ENCODE measurements at regions not wholly inside any gene's neighbourhood (a gene's known extent, or its start where the extent isn't known, plus 50 kb on each side); places are given as distances from the start of the nearest gene placed in this dataset.

GRCh38 chr4:33470805-33471204 lies 2750.6 kb downstream of the PCDH7 start:
- H2AFZ ChIP-seq (ENCODE audit: low read length) = no peak overlapping the region
- H2BK120ac ChIP-seq (replicated peaks; ENCODE audit: low read depth, low read length) = no peak overlapping the region
- H3K4me2 ChIP-seq (ENCODE audit: insufficient read depth in 1 of 2, low read depth in 2 of 2, low read length in 2 of 2) = no peak overlapping the region
- H3K27ac ChIP-seq (ENCODE audit: low read depth, low read length) = no peak overlapping the region
- H3K36me3 ChIP-seq (ENCODE audit: control insufficient read depth in 2 of 4, insufficient read depth in 4 of 4, low read length in 3 of 4) = no peaks in the 10 kb centered on the region; a peak in 1 of 8 replicates
- no peak overlapping the region for H3K18ac ChIP-seq (ENCODE audit: extremely low read depth, low read length)
- peaks cover 3 to 8% of the 10 kb centered on the region in 2 experiments; a peak in 1 of 4 replicates for H3K9me3 ChIP-seq (ENCODE audit: insufficient read depth in 2 of 2, low read depth in 1 of 2, low read length in 1 of 2)
- H4K5ac ChIP-seq (ENCODE audit: insufficient read length, low read depth, low read length) = no peak overlapping the region
- H3K9ac ChIP-seq (replicated peaks in 1 of 4; ENCODE audit: extremely low read depth in 1 of 4, low read depth in 3 of 4, low read length in 3 of 4) = no peak overlapping the region
- no peak overlapping the region; the same call in 1 of the 2 replicates for H4K8ac ChIP-seq (ENCODE audit: extremely low read depth, insufficient read depth, low read length)
- H2BK15ac ChIP-seq (ENCODE audit: low read length) = no peak overlapping the region
- FAIRE-seq (no peak), DNase-seq (ENCODE audit: low read depth in 1 of 2, low spot score in 2 of 2) (no peak)
- H2BK12ac ChIP-seq (ENCODE audit: low read depth, low read length) = no peak overlapping the region
- H3K56ac ChIP-seq (replicated peaks; ENCODE audit: insufficient read length, low read depth, low read length) = no peak overlapping the region
- H2BK20ac ChIP-seq (ENCODE audit: low read length) = no peak overlapping the region
- no peak overlapping the region for H3K23ac ChIP-seq (ENCODE audit: insufficient read length)
- H3K27me3 ChIP-seq (replicated peaks in 1 of 4; ENCODE audit: control insufficient read depth in 3 of 4, extremely low read depth in 1 of 4, insufficient read depth in 3 of 4, low read length in 3 of 4) = no peaks in the 10 kb centered on the region
- no peaks in the 10 kb centered on the region for H4K20me1 ChIP-seq (replicated peaks in 1 of 2; ENCODE audit: control insufficient read depth in 1 of 2, insufficient read depth in 2 of 2, low read length in 2 of 2)
- H3K23me2 ChIP-seq (ENCODE audit: low read depth, low read length) = no peaks in the 10 kb centered on the region
- no peak overlapping the region for H2BK5ac ChIP-seq (ENCODE audit: low read depth, low read length)
- H3K79me1 ChIP-seq (ENCODE audit: low read depth, low read length) = no peaks in the 10 kb centered on the region
- H3K79me2 ChIP-seq (ENCODE audit: control insufficient read depth in 1 of 2, insufficient read depth in 2 of 2, low read length in 2 of 2) = no peaks in the 10 kb centered on the region
- CTCF ChIA-PET (ENCODE audit: partially characterized antibody) = interaction anchor here (0.6 kb wide), 1 partner anchor 12 kb away, joined by 3 read pairs; no protein-coding TSS in a partner anchor
- no peak overlapping the region for H4K91ac ChIP-seq (replicated peaks; ENCODE audit: insufficient read length, low read length)
- H3K4me1 ChIP-seq (replicated peaks in 1 of 4; ENCODE audit: control insufficient read depth in 3 of 4, insufficient read depth in 4 of 4, low read length in 3 of 4) = no peaks in the 10 kb centered on the region
- no peak overlapping the region for H2AK5ac ChIP-seq (ENCODE audit: low read depth, low read length)
- H3K4me3 ChIP-seq (ENCODE audit: extremely low read depth in 1 of 4, insufficient read depth in 2 of 4, low read depth in 3 of 4, low read length in 4 of 4) = no peak overlapping the region
- H3K14ac ChIP-seq (ENCODE audit: insufficient read length) = no peak overlapping the region
- POLR2A ChIA-PET (ENCODE audit: partially characterized antibody) = no interaction called here
- WGBS, 2 experiments (ENCODE audit: extremely low coverage in 1 of 2, insufficient coverage in 1 of 2, insufficient read length in 1 of 2, insufficient replicate concordance in 2 of 2, low coverage in 1 of 2, low lambda C conversion rate in 2 of 2, missing lambda C conversion rate in 1 of 2) = 98% methylated on average over 4 of the region's 4 CpGs; no CpG with 5 or more reads in 1 of the 2 experiments
- no peak overlapping the region for H3K4ac ChIP-seq (replicated peaks; ENCODE audit: insufficient read length, low read depth, low read length)
- TF ChIP-seq KDM5A (IDR thresholded peaks at IDR 0.05; ENCODE audit: low read length) (no peak), BCL11A (IDR thresholded peaks at IDR 0.05; ENCODE audit: low read depth in 2 of 2, low read length in 2 of 2) (no peak), MAX (IDR thresholded peaks at IDR 0.05) (no peak), EP300 (IDR thresholded peaks at IDR 0.05; ENCODE audit: borderline replicate concordance in 1 of 2, low read depth in 2 of 2, low read length in 2 of 2) (no peak), SRF (IDR thresholded peaks at IDR 0.05; ENCODE audit: low read depth, low read length) (no peak), RNF2 (IDR thresholded peaks at IDR 0.05; ENCODE audit: borderline replicate concordance, low read depth, low read length, missing control alignments, poor library complexity, severe bottlenecking) (no peak), RFX5 (IDR thresholded peaks at IDR 0.05; ENCODE audit: borderline replicate concordance, low read depth, low read length) (no peak), GABPA (IDR thresholded peaks at IDR 0.05; ENCODE audit: borderline replicate concordance, insufficient read depth, low read length) (no peak), SIRT6 (IDR thresholded peaks at IDR 0.05; ENCODE audit: low read length) (no peak), SP4 (IDR thresholded peaks at IDR 0.05; ENCODE audit: low read length) (no peak), MAFK (IDR thresholded peaks at IDR 0.05; ENCODE audit: low read depth, low read length) (no peak), TAF1 (IDR thresholded peaks at IDR 0.05; ENCODE audit: low read depth, low read length) (no peak), PHF8 (conservative IDR thresholded peaks at IDR 0.05; ENCODE audit: low read depth, low read length) (no peak), BACH1 (IDR thresholded peaks at IDR 0.05; ENCODE audit: low read length) (no peak), CBX5 (IDR thresholded peaks at IDR 0.05; ENCODE audit: low read depth, low read length) (no peak)
